ENCODE measurements at regions not wholly inside any gene's neighbourhood (a gene's known extent, or its start where the extent isn't known, plus 50 kb on each side); places are given as distances from the start of the nearest gene placed in this dataset.

DNA sequence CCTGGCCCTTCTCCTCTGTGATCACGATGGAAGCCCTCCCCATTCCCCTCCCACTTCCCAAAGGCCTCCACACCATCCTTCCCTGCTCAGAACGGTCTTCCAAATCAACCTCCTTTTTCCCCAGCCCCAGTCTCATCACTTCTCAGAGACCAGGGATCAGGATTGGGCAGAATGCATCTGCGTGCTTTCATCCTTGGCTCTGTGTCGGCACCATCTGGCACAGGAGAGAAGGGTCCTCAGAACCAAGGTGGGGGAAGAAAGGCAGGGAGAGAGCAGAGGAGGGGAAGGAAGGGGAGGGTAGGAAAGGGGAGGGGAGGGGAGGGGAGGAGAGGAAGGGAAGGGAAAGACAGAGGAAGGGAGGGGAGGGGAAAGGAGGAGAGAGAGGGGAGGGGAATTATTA lies 52.4 kb upstream of the FICD start:
- TF ChIP-seq ZNF274 (IDR thresholded peaks at IDR 0.05; ENCODE audit: low read depth, low read length) (no peak), YY1 (IDR thresholded peaks at IDR 0.05; ENCODE audit: insufficient read depth, insufficient read length) (no peak), SUZ12 (IDR thresholded peaks at IDR 0.05; ENCODE audit: extremely low read depth, insufficient read depth, insufficient read length) (no peak)
- no peak overlapping the region for H3K4me3 ChIP-seq (ENCODE audit: insufficient read length, low read depth)
- no peaks in the 10 kb centered on the region for H3K27me3 ChIP-seq (ENCODE audit: insufficient read depth, insufficient read length)
- H3K9me3 ChIP-seq (ENCODE audit: insufficient read depth, low read length) = no peaks in the 10 kb centered on the region
- H3K9ac ChIP-seq (ENCODE audit: insufficient read length, low read depth) = no peak overlapping the region
- H3K4me1 ChIP-seq (ENCODE audit: insufficient read depth, insufficient read length) = no peaks in the 10 kb centered on the region
- no peak for DNase-seq (ENCODE audit: low read depth, low spot score)
- no peaks in the 10 kb centered on the region for H3K36me3 ChIP-seq (ENCODE audit: insufficient read depth, insufficient read length, low read length)

DNA sequence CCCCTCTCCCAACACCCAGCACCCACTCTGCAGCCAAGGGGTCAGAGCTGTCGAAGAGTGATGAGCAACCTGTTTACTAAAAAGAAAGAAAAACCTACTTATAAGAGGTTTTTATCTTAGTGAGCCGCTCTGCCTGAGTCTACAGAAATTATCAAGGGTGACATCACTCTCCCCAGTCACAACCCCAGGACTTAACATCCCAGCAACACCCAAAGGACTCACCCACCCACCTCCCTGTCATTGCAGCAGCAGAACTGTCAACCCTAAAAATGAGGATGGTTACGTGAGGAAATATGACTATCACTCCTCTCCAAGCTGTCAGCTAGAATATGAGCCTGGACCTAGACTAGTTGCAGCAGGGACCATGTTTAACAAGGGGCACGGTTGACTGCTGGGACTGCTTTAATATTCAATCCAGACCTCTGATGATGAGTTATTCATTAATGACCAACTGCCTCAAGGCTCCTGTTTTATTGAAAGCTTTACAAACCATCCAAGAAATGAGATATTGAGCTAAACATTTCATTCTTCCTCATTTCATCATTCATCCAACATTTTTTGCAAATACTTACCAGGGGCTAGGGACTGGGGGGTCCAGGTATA lies 53.9 kb upstream of the FICD start:
- Histone ChIP-seq H3K4me1 (ENCODE audit: insufficient read depth, insufficient read length) (no peaks in the 10 kb centered on the region), H3K9me3 (ENCODE audit: insufficient read depth, low read length) (no peaks in the 10 kb centered on the region), H3K9ac (ENCODE audit: insufficient read length, low read depth) (no peak overlapping the region), H3K36me3 (ENCODE audit: insufficient read depth, insufficient read length, low read length) (no peaks in the 10 kb centered on the region), H3K4me3 (ENCODE audit: insufficient read length, low read depth) (no peak overlapping the region), H3K27me3 (ENCODE audit: insufficient read depth, insufficient read length) (no peaks in the 10 kb centered on the region)
- DNase-seq (ENCODE audit: low read depth, low spot score) = no peak
- TF ChIP-seq ZNF274 (IDR thresholded peaks at IDR 0.05; ENCODE audit: low read depth, low read length) (no peak), SUZ12 (IDR thresholded peaks at IDR 0.05; ENCODE audit: extremely low read depth, insufficient read depth, insufficient read length) (no peak), YY1 (IDR thresholded peaks at IDR 0.05; ENCODE audit: insufficient read depth, insufficient read length) (no peak)

DNA sequence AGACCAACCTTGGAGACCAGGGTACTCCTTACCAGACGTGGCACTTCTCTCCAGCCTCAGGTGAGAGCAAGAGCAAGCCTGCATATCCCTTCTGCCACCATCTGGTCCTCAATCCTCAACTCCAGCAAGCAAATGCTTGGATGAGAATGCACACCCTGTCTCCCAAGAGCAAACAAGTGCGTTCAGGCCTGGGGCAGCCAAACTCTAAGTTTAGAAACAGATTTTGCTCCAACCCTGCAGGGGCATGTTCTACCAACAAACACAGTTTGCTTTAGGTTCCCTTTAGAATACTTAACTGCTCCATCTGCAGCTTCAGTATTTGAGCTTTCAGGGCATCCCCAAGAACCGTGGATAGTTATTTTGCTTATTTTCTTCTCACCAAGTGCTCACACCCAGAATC lies 55.9 kb upstream of the FICD start:
- H3K36me3 ChIP-seq (ENCODE audit: insufficient read depth, insufficient read length, low read length) = no peaks in the 10 kb centered on the region
- no peaks in the 10 kb centered on the region for H3K27me3 ChIP-seq (ENCODE audit: insufficient read depth, insufficient read length)
- no peaks in the 10 kb centered on the region for H3K9me3 ChIP-seq (ENCODE audit: insufficient read depth, low read length)
- H3K4me3 ChIP-seq (ENCODE audit: insufficient read length, low read depth) = no peak overlapping the region
- DNase-seq (ENCODE audit: low read depth, low spot score) = no peak
- TF ChIP-seq YY1 (IDR thresholded peaks at IDR 0.05; ENCODE audit: insufficient read depth, insufficient read length) (no peak), SUZ12 (IDR thresholded peaks at IDR 0.05; ENCODE audit: extremely low read depth, insufficient read depth, insufficient read length) (no peak), ZNF274 (IDR thresholded peaks at IDR 0.05; ENCODE audit: low read depth, low read length) (no peak)
- H3K4me1 ChIP-seq (ENCODE audit: insufficient read depth, insufficient read length) = no peaks in the 10 kb centered on the region
- no peak overlapping the region for H3K9ac ChIP-seq (ENCODE audit: insufficient read length, low read depth)

DNA sequence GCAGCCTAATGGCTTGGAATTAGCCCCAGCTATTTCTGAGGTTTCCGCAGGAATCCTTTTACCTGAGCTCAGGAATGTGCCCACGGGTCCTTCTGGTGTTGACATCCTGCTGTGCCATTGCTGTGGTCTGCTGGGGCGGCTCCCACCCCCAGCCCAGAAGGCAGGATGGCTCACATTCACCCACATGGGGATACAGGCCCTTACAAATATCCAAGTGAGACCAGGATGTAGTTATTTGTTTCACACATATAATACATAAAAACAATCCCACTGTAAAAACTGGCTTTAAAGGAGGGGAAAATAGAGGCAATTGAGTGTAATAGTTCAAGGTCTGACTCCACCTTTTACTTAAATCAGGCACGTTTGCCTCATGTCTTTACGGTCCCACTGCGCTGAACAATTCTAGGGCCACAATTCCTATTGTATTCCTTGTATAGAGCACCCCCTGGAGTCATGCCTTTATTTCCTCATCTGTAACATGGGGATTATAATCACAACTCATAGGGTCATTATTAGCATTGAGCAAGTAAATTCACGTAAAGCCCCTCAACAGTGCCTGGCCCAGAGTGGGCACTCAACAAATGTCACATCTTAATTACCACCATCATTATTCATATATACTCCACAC lies 57.2 kb upstream of the FICD start:
- Histone ChIP-seq H3K27me3 (ENCODE audit: insufficient read depth, insufficient read length) (no peaks in the 10 kb centered on the region), H3K4me3 (ENCODE audit: insufficient read length, low read depth) (no peak overlapping the region), H3K4me1 (ENCODE audit: insufficient read depth, insufficient read length) (no peaks in the 10 kb centered on the region), H3K36me3 (ENCODE audit: insufficient read depth, insufficient read length, low read length) (no peaks in the 10 kb centered on the region), H3K9me3 (ENCODE audit: insufficient read depth, low read length) (no peaks in the 10 kb centered on the region), H3K9ac (ENCODE audit: insufficient read length, low read depth) (no peak overlapping the region)
- DNase-seq (ENCODE audit: low read depth, low spot score) = no peak
- TF ChIP-seq ZNF274 (IDR thresholded peaks at IDR 0.05; ENCODE audit: low read depth, low read length) = no peak
- TF ChIP-seq YY1 (IDR thresholded peaks at IDR 0.05; ENCODE audit: insufficient read depth, insufficient read length) = no peak
- TF ChIP-seq SUZ12 (IDR thresholded peaks at IDR 0.05; ENCODE audit: extremely low read depth, insufficient read depth, insufficient read length) = no peak

DNA sequence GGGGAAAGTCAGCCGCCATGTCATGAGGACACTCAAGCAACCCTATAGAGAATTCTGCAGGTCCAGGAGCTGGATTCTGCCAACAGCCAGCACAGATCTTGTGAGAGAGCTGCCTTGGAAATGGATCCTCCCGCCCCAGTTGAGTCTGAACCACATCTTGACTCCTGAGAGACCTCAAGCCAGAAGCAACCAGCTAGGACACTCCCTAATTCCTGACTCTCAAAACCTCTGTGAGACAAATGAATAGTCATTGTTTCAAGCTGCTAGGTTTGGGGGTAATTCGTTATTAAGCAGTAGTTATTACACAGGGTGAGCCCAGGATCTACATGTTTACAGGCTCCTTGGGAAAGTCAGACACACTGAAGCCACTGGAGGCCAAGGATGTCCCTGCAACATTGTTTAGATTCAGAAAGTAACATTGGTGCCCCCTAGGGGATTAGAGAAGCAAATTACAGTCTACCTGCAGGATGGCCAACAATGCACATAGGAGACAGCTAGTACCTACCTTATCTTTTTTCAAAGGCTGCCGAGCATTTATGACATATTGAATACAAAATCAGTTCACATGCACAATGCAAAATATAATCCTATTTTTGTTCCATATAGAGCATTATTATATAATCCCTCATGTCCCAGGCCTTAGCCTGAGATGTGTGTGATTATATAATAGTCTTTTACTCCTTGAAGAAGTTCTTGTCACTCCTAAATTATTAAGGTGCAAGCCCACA lies 57.9 kb upstream of the FICD start:
- Histone ChIP-seq H3K4me3 (ENCODE audit: insufficient read length, low read depth) (no peak overlapping the region), H3K9me3 (ENCODE audit: insufficient read depth, low read length) (no peaks in the 10 kb centered on the region), H3K27me3 (ENCODE audit: insufficient read depth, insufficient read length) (no peaks in the 10 kb centered on the region), H3K36me3 (ENCODE audit: insufficient read depth, insufficient read length, low read length) (no peaks in the 10 kb centered on the region), H3K4me1 (ENCODE audit: insufficient read depth, insufficient read length) (no peaks in the 10 kb centered on the region), H3K9ac (ENCODE audit: insufficient read length, low read depth) (no peak overlapping the region)
- DNase-seq (ENCODE audit: low read depth, low spot score) = peak; percentile 62
- no peak for TF ChIP-seq SUZ12 (IDR thresholded peaks at IDR 0.05; ENCODE audit: extremely low read depth, insufficient read depth, insufficient read length)
- TF ChIP-seq ZNF274 (IDR thresholded peaks at IDR 0.05; ENCODE audit: low read depth, low read length) = no peak
- TF ChIP-seq YY1 (IDR thresholded peaks at IDR 0.05; ENCODE audit: insufficient read depth, insufficient read length) = no peak

DNA sequence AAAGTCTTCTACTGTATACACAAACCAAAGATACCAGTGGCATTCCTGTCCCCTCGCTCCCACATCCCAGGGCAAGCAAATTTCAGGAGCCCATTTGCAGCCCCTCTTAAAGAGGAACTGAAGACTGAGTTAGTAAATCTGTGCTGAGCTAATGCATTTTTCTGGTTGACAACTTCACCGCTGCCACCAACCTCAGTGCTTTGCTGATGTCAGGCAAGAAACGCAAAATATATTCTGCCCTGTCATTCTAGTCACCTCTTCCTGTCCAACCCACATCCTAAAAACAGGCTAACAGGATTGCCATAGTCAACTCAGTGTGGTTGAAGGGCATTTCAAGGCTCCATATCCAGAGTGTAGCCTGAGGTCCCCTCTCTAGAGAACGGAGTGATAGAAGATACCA lies 59.4 kb upstream of the FICD start:
- Histone ChIP-seq H3K9me3 (ENCODE audit: insufficient read depth, low read length) (no peaks in the 10 kb centered on the region), H3K4me1 (ENCODE audit: insufficient read depth, insufficient read length) (no peaks in the 10 kb centered on the region), H3K27me3 (ENCODE audit: insufficient read depth, insufficient read length) (no peaks in the 10 kb centered on the region), H3K36me3 (ENCODE audit: insufficient read depth, insufficient read length, low read length) (no peaks in the 10 kb centered on the region), H3K9ac (ENCODE audit: insufficient read length, low read depth) (no peak overlapping the region), H3K4me3 (ENCODE audit: insufficient read length, low read depth) (no peak overlapping the region)
- TF ChIP-seq ZNF274 (IDR thresholded peaks at IDR 0.05; ENCODE audit: low read depth, low read length) = no peak
- no peak for TF ChIP-seq SUZ12 (IDR thresholded peaks at IDR 0.05; ENCODE audit: extremely low read depth, insufficient read depth, insufficient read length)
- TF ChIP-seq YY1 (IDR thresholded peaks at IDR 0.05; ENCODE audit: insufficient read depth, insufficient read length) = no peak
- DNase-seq (ENCODE audit: low read depth, low spot score) = no peak

DNA sequence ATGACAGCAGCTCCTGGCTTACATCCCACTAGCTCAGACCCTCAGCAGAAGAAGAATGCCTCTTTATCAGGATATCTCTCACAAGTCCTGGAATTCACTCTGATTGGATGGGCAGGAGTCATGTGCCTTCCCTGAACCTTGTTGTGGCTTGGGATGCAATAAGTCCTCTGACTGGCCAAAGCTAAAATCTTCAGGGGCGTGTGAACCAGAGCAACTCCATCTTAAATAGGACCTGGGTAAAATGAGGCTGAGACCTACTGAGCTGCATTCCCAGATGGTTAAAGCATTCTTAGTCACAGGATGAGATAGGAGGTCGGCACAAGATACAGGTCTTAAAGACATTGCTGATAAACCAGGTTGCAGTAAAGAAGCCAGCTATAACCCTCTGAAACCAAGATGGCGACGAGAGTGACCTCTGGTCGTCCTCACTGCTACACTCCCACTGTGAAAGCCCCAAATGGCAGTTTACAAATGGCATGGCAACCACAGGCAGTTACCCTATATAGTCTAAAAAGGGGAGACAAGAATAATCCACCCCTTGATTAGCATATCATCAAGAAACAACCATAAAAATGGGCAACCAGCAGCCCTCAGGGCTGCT lies 60.4 kb upstream of the FICD start:
- H3K9me3 ChIP-seq (ENCODE audit: insufficient read depth, low read length) = no peaks in the 10 kb centered on the region
- no peak for DNase-seq (ENCODE audit: low read depth, low spot score)
- H3K27me3 ChIP-seq (ENCODE audit: insufficient read depth, insufficient read length) = no peaks in the 10 kb centered on the region
- H3K9ac ChIP-seq (ENCODE audit: insufficient read length, low read depth) = no peak overlapping the region
- TF ChIP-seq YY1 (IDR thresholded peaks at IDR 0.05; ENCODE audit: insufficient read depth, insufficient read length) (no peak), SUZ12 (IDR thresholded peaks at IDR 0.05; ENCODE audit: extremely low read depth, insufficient read depth, insufficient read length) (no peak), ZNF274 (IDR thresholded peaks at IDR 0.05; ENCODE audit: low read depth, low read length) (no peak)
- no peak overlapping the region for H3K4me3 ChIP-seq (ENCODE audit: insufficient read length, low read depth)
- H3K4me1 ChIP-seq (ENCODE audit: insufficient read depth, insufficient read length) = no peaks in the 10 kb centered on the region
- H3K36me3 ChIP-seq (ENCODE audit: insufficient read depth, insufficient read length, low read length) = no peaks in the 10 kb centered on the region
